Psoas muscle (tissue), 7 donors: ENCODE measurements at regions not wholly inside any gene's neighbourhood (a gene's known extent, or its start where the extent isn't known, plus 50 kb on each side); places are given as distances from the start of the nearest gene placed in this dataset.

Source experiments
- ATAC-seq, 4 donors: fragments of 200-7000 bp; cut with Tn5 transposase; one replicate each; pipeline ENCODE4 v1.9.1; 2020; ENCODE audit warnings: moderate library complexity in 3 of 4, mild to moderate bottlenecking in 2 of 4
- DNase-seq, 2 donors: peaks; one replicate each; pipeline ENCODE4 v3.0.0-alpha.2; 2020
- H3K27ac ChIP-seq: fragments of 200-600 bp; one replicate; pipeline ENCODE4 v1.8.0; 2022
- H3K27me3 ChIP-seq, 3 donors: fragments of 200-600 bp in 1 of 3; one replicate each; pipeline versions ENCODE4 v1.6.1 to v1.8.0; 2013 to 2022; ENCODE audit warnings: low read length in 2 of 3, mild to moderate bottlenecking in 2 of 3, moderate library complexity in 1 of 3; ENCODE audit not compliant: insufficient read depth in 3 of 3
- H3K36me3 ChIP-seq, 2 donors: fragments of 200-600 bp in 1 of 2; one replicate each; pipeline versions ENCODE4 v1.6.1 to v1.8.0; 2013 to 2022; ENCODE audit warnings: low read depth in 1 of 2, mild to moderate bottlenecking in 1 of 2, moderate library complexity in 1 of 2; ENCODE audit not compliant: insufficient read depth in 1 of 2
- H3K4me1 ChIP-seq: fragments of 200-600 bp; one replicate; pipeline ENCODE4 v1.8.0; 2022
- H3K4me3 ChIP-seq: fragments of 200-600 bp; one replicate; pipeline ENCODE4 v1.8.0; 2022; ENCODE audit warnings: mild to moderate bottlenecking
- H3K9me3 ChIP-seq: fragments of 200-600 bp; one replicate; pipeline ENCODE4 v1.8.0; 2022
- WGBS, 3 donors: extraction: QIAGEN DNeasy Blood & Tissue Kit; methylation state at CpG; one replicate each; pipeline versions ENCODE4 v1.1.6 to v1.1.7; 2013; 5-methylcytosine and 5-hydroxymethylcytosine counted together
- intact Hi-C, 2 donors: fragments of 100-400 bp; cut with DNase I; formaldehyde crosslinking; loops; one replicate each; pipeline versions ENCODE4 v1.11.0 to v1.14.2; 2022
- TF ChIP-seq, protein P1 (sequence below): fragments of 200-600 bp; IDR thresholded peaks from one replicate; pipeline ENCODE4 v1.8.0; 2022; ENCODE audit warnings: antibody characterized with exemption
- donor health status: healthy with polysubstance abuse.
- donor health status: DM: no; HTN: no; CAD: no; lungs with moderate emphysema.
- donor health status: Bipolar disorder and iron deficiency.
- donor health status: healthy.
- donor health status: DM: yes; HTN: yes; CAD: no.
- donor health status: DM: no; HTN: no; CAD: no.
- donor health status: DM: yes; HTN: yes; CAD: no.

DNA sequence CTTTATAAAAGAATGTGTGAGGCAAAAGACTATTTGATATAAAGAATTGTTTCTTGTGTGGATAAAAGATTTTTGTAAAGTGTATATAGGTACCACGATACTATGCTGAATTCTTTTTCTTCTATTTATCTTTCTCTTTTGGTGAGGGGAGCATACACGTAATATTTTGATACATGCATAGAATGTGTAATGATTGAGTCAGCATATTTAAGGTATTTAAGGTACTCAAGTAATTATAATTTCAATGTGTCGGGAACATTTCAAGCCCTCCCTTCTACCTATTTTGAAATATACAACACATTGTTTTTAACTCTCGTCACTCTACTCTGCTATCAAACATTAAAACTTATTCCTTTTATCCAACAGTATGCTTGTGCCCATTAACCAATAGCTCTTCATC is 1221.6 kb upstream of the PHF14 start:
- Histone ChIP-seq H3K27ac (no peak overlapping the region), H3K9me3 (peaks cover 8% of the 10 kb centered on the region), H3K36me3 (no peaks in the 10 kb centered on the region), H3K4me3 (no peak overlapping the region), H3K27me3 (no peaks in the 10 kb centered on the region), H3K4me1 (no peaks in the 10 kb centered on the region)
- TF ChIP-seq, protein P1, sequence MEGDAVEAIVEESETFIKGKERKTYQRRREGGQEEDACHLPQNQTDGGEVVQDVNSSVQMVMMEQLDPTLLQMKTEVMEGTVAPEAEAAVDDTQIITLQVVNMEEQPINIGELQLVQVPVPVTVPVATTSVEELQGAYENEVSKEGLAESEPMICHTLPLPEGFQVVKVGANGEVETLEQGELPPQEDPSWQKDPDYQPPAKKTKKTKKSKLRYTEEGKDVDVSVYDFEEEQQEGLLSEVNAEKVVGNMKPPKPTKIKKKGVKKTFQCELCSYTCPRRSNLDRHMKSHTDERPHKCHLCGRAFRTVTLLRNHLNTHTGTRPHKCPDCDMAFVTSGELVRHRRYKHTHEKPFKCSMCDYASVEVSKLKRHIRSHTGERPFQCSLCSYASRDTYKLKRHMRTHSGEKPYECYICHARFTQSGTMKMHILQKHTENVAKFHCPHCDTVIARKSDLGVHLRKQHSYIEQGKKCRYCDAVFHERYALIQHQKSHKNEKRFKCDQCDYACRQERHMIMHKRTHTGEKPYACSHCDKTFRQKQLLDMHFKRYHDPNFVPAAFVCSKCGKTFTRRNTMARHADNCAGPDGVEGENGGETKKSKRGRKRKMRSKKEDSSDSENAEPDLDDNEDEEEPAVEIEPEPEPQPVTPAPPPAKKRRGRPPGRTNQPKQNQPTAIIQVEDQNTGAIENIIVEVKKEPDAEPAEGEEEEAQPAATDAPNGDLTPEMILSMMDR, result no peak
- intact Hi-C loops, result no loop called here
- 90 to 93% (median 92%) methylated on average over 4 of the region's 4 CpGs for WGBS, 3 donors
- no peak for ATAC-seq
- no peak for DNase-seq

DNA sequence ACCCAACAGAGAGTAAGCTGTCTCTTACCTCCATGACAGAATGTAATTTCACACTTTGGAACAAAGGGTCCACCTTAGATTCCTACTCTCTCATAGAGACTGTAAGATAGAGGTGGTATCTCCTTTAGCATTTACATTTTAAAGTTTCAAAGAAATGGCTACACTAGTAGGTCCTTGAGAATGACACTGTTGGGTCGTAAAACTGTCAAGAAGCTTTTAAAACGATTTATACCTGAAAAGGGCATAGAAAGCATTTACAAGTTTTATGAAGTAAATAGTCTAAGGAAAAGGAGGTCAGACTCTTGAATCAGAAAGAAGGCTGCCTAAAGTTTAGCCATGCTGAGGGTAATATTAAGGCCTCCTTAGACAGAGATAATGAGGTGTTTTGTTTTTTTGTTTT is 1212.4 kb upstream of the PHF14 start:
- no peaks in the 10 kb centered on the region for H3K36me3 ChIP-seq
- ATAC-seq, result no peak
- H3K4me3 ChIP-seq, result no peak overlapping the region
- no peak for DNase-seq
- H3K27me3 ChIP-seq, result no peaks in the 10 kb centered on the region
- no peaks in the 10 kb centered on the region for H3K9me3 ChIP-seq
- no peak overlapping the region for H3K27ac ChIP-seq
- no peaks in the 10 kb centered on the region for H3K4me1 ChIP-seq
- intact Hi-C loops, result no loop called here
- TF ChIP-seq, protein P1, result no peak
- WGBS, 3 donors, result 46 to 53% (median 47%) methylated on average over 2 of the region's 2 CpGs

DNA sequence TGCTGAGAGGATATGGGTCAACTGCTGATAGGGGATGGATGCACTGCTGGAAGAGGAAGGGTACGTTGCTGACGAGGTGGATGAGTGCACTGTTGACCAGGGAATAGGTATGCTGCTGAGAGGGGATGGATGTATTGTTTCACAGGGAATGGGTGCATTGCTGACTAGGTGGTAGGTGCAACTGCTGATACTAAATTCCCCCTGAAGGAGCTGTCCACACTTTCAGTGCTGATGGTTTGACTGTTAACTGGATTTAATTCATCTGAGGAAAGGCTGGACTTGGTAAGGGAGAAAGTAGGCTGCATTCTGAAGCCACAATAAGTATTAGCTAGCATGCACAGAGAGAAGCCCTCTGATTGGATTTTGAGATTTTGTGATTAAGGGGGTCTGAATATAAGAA is 1196.8 kb upstream of the PHF14 start:
- 69 to 73% (median 70%) methylated on average over 2 of the region's 2 CpGs for WGBS, 3 donors
- ATAC-seq, result no peak

DNA sequence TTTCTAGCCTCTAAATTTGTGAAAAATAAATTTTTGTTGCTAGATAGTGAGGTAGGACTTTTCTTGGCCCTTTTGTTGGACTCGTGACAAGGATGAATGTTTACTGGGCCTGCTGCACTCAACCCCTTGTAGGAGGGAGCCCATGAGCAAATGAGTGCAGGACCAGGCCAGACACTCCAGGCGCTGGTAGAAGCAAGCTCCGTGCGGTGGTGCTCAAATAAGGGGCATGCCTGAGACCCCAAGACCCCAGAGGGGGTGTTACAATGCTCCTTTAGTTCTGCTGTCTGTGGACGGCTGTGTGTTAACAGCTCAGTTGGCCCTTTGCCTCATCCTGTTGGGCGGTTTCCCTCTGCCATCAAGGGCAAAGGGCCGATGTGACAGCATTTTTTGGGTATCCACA is 1195.3 kb upstream of the PHF14 start:
- no peak overlapping the region for H3K4me3 ChIP-seq
- H3K27me3 ChIP-seq, result no peaks in the 10 kb centered on the region
- H3K4me1 ChIP-seq, result no peaks in the 10 kb centered on the region
- H3K36me3 ChIP-seq, result no peaks in the 10 kb centered on the region
- TF ChIP-seq, protein P1, result no peak
- H3K27ac ChIP-seq, result no peak overlapping the region
- no peak for ATAC-seq
- intact Hi-C loops, result no loop called here
- DNase-seq, result no peak
- 84 to 86% (median 86%) methylated on average over 7 of the region's 7 CpGs for WGBS, 3 donors
- H3K9me3 ChIP-seq, result no peaks in the 10 kb centered on the region

More for the DNA sequence above, 1196.8 kb upstream of the PHF14 start:
- intact Hi-C loops, result no loop called here
- Histone ChIP-seq H3K36me3 (no peaks in the 10 kb centered on the region), H3K4me1 (no peaks in the 10 kb centered on the region), H3K4me3 (no peak overlapping the region), H3K27me3 (no peaks in the 10 kb centered on the region), H3K9me3 (no peaks in the 10 kb centered on the region), H3K27ac (no peak overlapping the region)
- no peak for DNase-seq
- TF ChIP-seq, protein P1, result no peak

DNA sequence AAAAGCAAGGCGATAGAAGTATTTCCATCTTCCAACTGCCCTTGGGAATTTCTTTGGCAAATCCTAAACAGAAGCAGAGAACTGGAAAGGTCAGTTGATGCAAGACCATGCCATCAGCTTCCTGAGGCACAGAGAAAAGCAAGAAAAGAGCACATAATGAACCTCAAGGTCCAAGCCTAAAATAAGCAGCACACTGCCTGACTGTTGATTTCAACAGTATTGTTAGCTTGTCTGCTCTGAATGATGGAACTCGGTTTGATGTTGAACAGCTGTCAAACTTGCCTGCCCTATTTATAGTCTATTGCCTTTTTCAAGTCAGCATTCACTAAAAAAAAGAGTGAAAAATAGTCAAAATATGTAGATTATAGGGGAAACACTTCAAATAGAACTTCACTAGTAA is 1192.0 kb upstream of the PHF14 start:
- Histone ChIP-seq H3K9me3 (no peaks in the 10 kb centered on the region), H3K4me3 (no peak overlapping the region), H3K36me3 (no peaks in the 10 kb centered on the region), H3K27me3 (no peaks in the 10 kb centered on the region), H3K4me1 (no peaks in the 10 kb centered on the region), H3K27ac (no peak overlapping the region)
- intact Hi-C loops, result no loop called here
- WGBS, 3 donors, result 75 to 78% (median 76%) methylated on average over 2 of the region's 2 CpGs
- TF ChIP-seq, protein P1, result no peak
- DNase-seq, result no peak
- no peak for ATAC-seq
